Calu3 (cell line): ENCODE measurements at regions not wholly inside any gene's neighbourhood (a gene's known extent, or its start where the extent isn't known, plus 50 kb on each side); places are given as distances from the start of the nearest gene placed in this dataset.

Source experiments
- BruUV-seq: library from RNA; stranded (reverse); fragments of 400-500 nt; replicated peaks from 2 replicates; lab custom pipeline; 2021; lab: Mats Ljungman, UMichigan
- CTCF ChIA-PET: fragments of 300-600 bp; sonication (Branson Sonifier 250); formaldehyde crosslinking; loops from one replicate; lab custom pipeline; 2022; ENCODE audit warnings: antibody characterized with exemption; lab: Charles Lee
- DNase-seq: peaks from one replicate; pipeline ENCODE4 v3.0.0; 2022
- H3K27ac Mint-ChIP-seq: one replicate; pipeline ENCODE4 v1.8.0; 2022; ENCODE audit warnings: mixed read lengths; ENCODE audit not compliant: unreplicated experiment
- H3K27me3 Mint-ChIP-seq: one replicate; pipeline ENCODE4 v1.8.0; 2022; ENCODE audit warnings: mixed read lengths; ENCODE audit not compliant: unreplicated experiment
- H3K36me3 Mint-ChIP-seq: one replicate; pipeline ENCODE4 v1.8.0; 2022; ENCODE audit warnings: mild to moderate bottlenecking, moderate library complexity, mixed read lengths; ENCODE audit not compliant: insufficient read depth, unreplicated experiment
- H3K4me1 Mint-ChIP-seq: one replicate; pipeline ENCODE4 v1.8.0; 2022; ENCODE audit warnings: mild to moderate bottlenecking, low read depth, mixed read lengths; ENCODE audit not compliant: unreplicated experiment
- H3K4me3 Mint-ChIP-seq: one replicate; pipeline ENCODE4 v1.8.0; 2022; ENCODE audit warnings: mild to moderate bottlenecking, low read depth, moderate library complexity, mixed read lengths; ENCODE audit not compliant: unreplicated experiment
- H3K9me3 Mint-ChIP-seq: one replicate; pipeline ENCODE4 v1.8.0; 2022; ENCODE audit warnings: low read depth, mixed read lengths; ENCODE audit not compliant: unreplicated experiment
- CTCF ChIP-seq: fragments of 200-600 bp; IDR thresholded peaks from one replicate; pipeline ENCODE4 v1.8.0; 2022; ENCODE audit warnings: antibody characterized with exemption; ENCODE audit not compliant: unreplicated experiment
- intact Hi-C: fragments of 100-400 bp; cut with micrococcal nuclease; formaldehyde crosslinking; loops from one replicate; pipeline ENCODE4 v1.10.0; 2022; ENCODE audit not compliant: unreplicated experiment

- H3K36me3 Mint-ChIP-seq = no peaks in the 10 kb centered on the region
- H3K4me1 Mint-ChIP-seq = peaks cover under 1% of the 10 kb centered on the region
- DNase-seq = no peak
- BruUV-seq = no TSS peak
- H3K4me3 Mint-ChIP-seq = no peak overlapping the region
- intact Hi-C loops = no loop called here
- TF ChIP-seq CTCF = no peak
- no peak overlapping the region for H3K27ac Mint-ChIP-seq
- peaks cover 14% of the 10 kb centered on the region for H3K27me3 Mint-ChIP-seq
- H3K9me3 Mint-ChIP-seq = no peaks in the 10 kb centered on the region
- CTCF ChIA-PET = no interaction called here
Measured at GRCh38 chr10:62985807-62986600, 147.1 kb upstream of the NRBF2 start.

- no peak for TF ChIP-seq CTCF
- CTCF ChIA-PET = no interaction called here
- peaks cover 7% of the 10 kb centered on the region for H3K4me1 Mint-ChIP-seq
- H3K4me3 Mint-ChIP-seq = no peak overlapping the region
- H3K9me3 Mint-ChIP-seq = no peaks in the 10 kb centered on the region
- intact Hi-C loops = no loop called here
- DNase-seq = no peak
- BruUV-seq = no TSS peak
- no peaks in the 10 kb centered on the region for H3K36me3 Mint-ChIP-seq
- H3K27me3 Mint-ChIP-seq = peaks cover 14% of the 10 kb centered on the region
- no peak overlapping the region for H3K27ac Mint-ChIP-seq
Measured at GRCh38 chr10:62981096-62981495, 152.0 kb upstream of the NRBF2 start.

GRCh38 chr10:62980687-62981086 lies 152.4 kb upstream of the NRBF2 start:
- no TSS peak for BruUV-seq
- Mint-ChIP-seq H3K27me3 (peaks cover 14% of the 10 kb centered on the region), H3K9me3 (no peaks in the 10 kb centered on the region), H3K27ac (no peak overlapping the region), H3K36me3 (no peaks in the 10 kb centered on the region), H3K4me1 (peaks cover 7% of the 10 kb centered on the region), H3K4me3 (no peak overlapping the region)
- no peak for DNase-seq
- no peak for TF ChIP-seq CTCF
- CTCF ChIA-PET = no interaction called here
- intact Hi-C loops = no loop called here

DNA sequence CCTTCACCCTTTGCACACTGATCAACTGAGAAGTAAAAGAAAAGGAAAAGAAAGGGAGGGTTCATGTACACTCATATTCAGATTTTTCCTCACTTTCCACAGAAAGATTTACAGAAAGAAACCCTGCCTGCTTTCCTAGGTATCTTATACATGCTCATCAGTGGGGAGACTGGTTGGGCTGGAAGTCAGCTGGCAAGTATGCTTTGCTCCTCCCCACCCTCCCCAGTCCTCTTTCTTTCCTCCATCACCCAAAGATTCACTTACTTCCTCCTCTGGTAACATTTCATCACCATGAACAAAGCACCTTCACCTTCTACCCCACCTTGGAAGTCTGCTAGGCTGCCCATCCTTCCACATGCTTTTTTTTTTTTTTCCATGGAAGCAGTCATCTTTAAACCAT lies 153.2 kb upstream of the NRBF2 start:
- Mint-ChIP-seq H3K27me3 (peaks cover 14% of the 10 kb centered on the region), H3K27ac (no peak overlapping the region), H3K9me3 (peaks cover 6% of the 10 kb centered on the region), H3K36me3 (no peaks in the 10 kb centered on the region), H3K4me3 (no peak overlapping the region), H3K4me1 (peaks cover 7% of the 10 kb centered on the region)
- no peak for TF ChIP-seq CTCF
- no TSS peak for BruUV-seq
- CTCF ChIA-PET = interaction anchor here (0.6 kb wide), 1 partner anchor 39 kb away, joined by 3 read pairs; no protein-coding TSS in a partner anchor
- no peak for DNase-seq
- intact Hi-C loops = no loop called here
